Bronchial epithelial cell (primary cell): ENCODE measurements at regions not wholly inside any gene's neighbourhood (a gene's known extent, or its start where the extent isn't known, plus 50 kb on each side); places are given as distances from the start of the nearest gene placed in this dataset.
A peak's percentile ranks its signal among the peaks of the same experiment; 100 is the strongest.

ENCODE experiments used
- DNase-seq: peaks from one replicate; pipeline ENCODE4 v3.0.0-alpha.2; 2010; ENCODE audit warnings: low read depth
- FAIRE-seq: peaks from 2 replicates; lab custom pipeline; 2011; peaks lifted over from hg19 to GRCh38; lab: Jason Lieb, UNC
- H3K27me3 ChIP-seq: 2 replicates; pipeline ENCODE4 v1.5.1; 2011; ENCODE audit warnings: low read length; ENCODE audit not compliant: control insufficient read depth, insufficient read depth
- H3K36me3 ChIP-seq: 2 replicates; pipeline ENCODE4 v1.5.1; 2011; ENCODE audit warnings: low read length; ENCODE audit not compliant: control insufficient read depth, insufficient read depth
- H3K4me3 ChIP-seq: 2 replicates; pipeline ENCODE4 v1.5.1; 2011; ENCODE audit warnings: mild to moderate bottlenecking, low read depth, low read length, control low read depth
- CTCF ChIP-seq: IDR thresholded peaks from 2 replicates; pipeline ENCODE4 v1.5.1; 2011; ENCODE audit warnings: mild to moderate bottlenecking, moderate library complexity, low read length, control low read depth, inconsistent platforms; ENCODE audit not compliant: insufficient read depth, severe bottlenecking

- no peak for FAIRE-seq
- no peaks in the 10 kb centered on the region for H3K27me3 ChIP-seq
- no peak overlapping the region for H3K4me3 ChIP-seq
- no peak for TF ChIP-seq CTCF
- H3K36me3 ChIP-seq = no peaks in the 10 kb centered on the region
- no peak for DNase-seq
Measured at GRCh38 chr5:158142156-158142555, 283.2 kb upstream of the CLINT1 start.

- FAIRE-seq (peak; percentile 76), DNase-seq (no peak)
- H3K36me3 ChIP-seq = no peaks in the 10 kb centered on the region
- no peaks in the 10 kb centered on the region for H3K27me3 ChIP-seq
- no peak overlapping the region for H3K4me3 ChIP-seq
- TF ChIP-seq CTCF = no peak
Measured at GRCh38 chr5:158140120-158140731, 281.3 kb upstream of the CLINT1 start.

GRCh38 chr5:158139161-158139560, 280.2 kb upstream of the CLINT1 start:
- peak; percentile 72 for DNase-seq
- no peaks in the 10 kb centered on the region for H3K36me3 ChIP-seq
- no peak for TF ChIP-seq CTCF
- peak; percentile 62 for FAIRE-seq
- H3K27me3 ChIP-seq = no peaks in the 10 kb centered on the region
- H3K4me3 ChIP-seq = no peak overlapping the region

GRCh38 chr5:158135682-158136179, 276.8 kb upstream of the CLINT1 start:
- DNase-seq (no peak), FAIRE-seq (no peak)
- TF ChIP-seq CTCF = no peak
- Histone ChIP-seq H3K4me3 (no peak overlapping the region), H3K27me3 (no peaks in the 10 kb centered on the region), H3K36me3 (no peaks in the 10 kb centered on the region)

- Histone ChIP-seq H3K4me3 (no peak overlapping the region), H3K36me3 (no peaks in the 10 kb centered on the region), H3K27me3 (no peaks in the 10 kb centered on the region)
- TF ChIP-seq CTCF = no peak
- DNase-seq = no peak
- FAIRE-seq = no peak
Measured at GRCh38 chr5:158133369-158133768, 274.4 kb upstream of the CLINT1 start.

GRCh38 chr5:158127536-158127935, 268.6 kb upstream of the CLINT1 start:
- no peak for TF ChIP-seq CTCF
- Histone ChIP-seq H3K4me3 (no peak overlapping the region), H3K36me3 (no peaks in the 10 kb centered on the region), H3K27me3 (no peaks in the 10 kb centered on the region)
- DNase-seq (no peak), FAIRE-seq (no peak)
